Effector memory CD4-positive, alpha-beta T cell (primary cell): ENCODE measurements at regions not wholly inside any gene's neighbourhood (a gene's known extent, or its start where the extent isn't known, plus 50 kb on each side); places are given as distances from the start of the nearest gene placed in this dataset.

Experiments
- DNase-seq, 3 donors: peaks; one replicate each; pipeline ENCODE4 v3.0.0-alpha.2; 2020
- H3K27ac ChIP-seq: 2 replicates; pipeline ENCODE4 v1.7.0; 2013; ENCODE audit warnings: mild to moderate bottlenecking, low read length, moderate library complexity; ENCODE audit not compliant: insufficient read depth, poor library complexity, severe bottlenecking
- H3K27me3 ChIP-seq: replicated peaks from 2 replicates; pipeline ENCODE4 v1.7.0; 2013; ENCODE audit warnings: mild to moderate bottlenecking, low read length; ENCODE audit not compliant: insufficient read depth, control insufficient read depth, poor library complexity, severe bottlenecking
- H3K36me3 ChIP-seq: 2 replicates; pipeline ENCODE4 v1.7.0; 2013; ENCODE audit warnings: mild to moderate bottlenecking, low read length, moderate library complexity; ENCODE audit not compliant: control insufficient read depth, insufficient read depth
- H3K4me1 ChIP-seq: 2 replicates; pipeline ENCODE4 v1.7.0; 2013; ENCODE audit warnings: low read length, mild to moderate bottlenecking; ENCODE audit not compliant: control insufficient read depth, insufficient read depth, poor library complexity, severe bottlenecking
- H3K4me3 ChIP-seq: 2 replicates; pipeline ENCODE4 v1.7.0; 2013; ENCODE audit warnings: low read length, low read depth, mild to moderate bottlenecking; ENCODE audit not compliant: insufficient read depth, poor library complexity, severe bottlenecking
- H3K9me3 ChIP-seq: 2 replicates; pipeline ENCODE4 v1.7.0; 2013; ENCODE audit warnings: mild to moderate bottlenecking, low read length, moderate library complexity; ENCODE audit not compliant: control insufficient read depth

DNA sequence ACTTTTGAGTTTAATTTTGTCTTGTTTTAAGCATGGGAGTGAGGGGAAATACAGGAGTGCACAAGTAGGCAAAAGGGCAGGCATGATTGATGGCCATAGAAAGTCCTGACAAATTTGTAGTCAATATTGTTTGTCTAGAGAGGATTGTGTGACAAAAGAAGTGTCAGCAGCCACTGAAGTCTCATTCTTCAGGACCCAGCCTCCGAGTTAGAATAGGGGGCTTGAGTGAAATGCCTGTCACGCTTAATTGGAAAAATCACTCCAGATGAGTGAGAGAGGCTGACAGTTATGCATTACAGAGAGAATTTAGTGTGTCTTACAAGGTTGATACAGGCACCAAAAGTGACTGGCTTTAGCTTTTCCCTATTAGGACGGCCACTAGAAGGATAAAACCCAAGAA lies 81.9 kb upstream of the RPS23 start:
- H3K4me3 ChIP-seq, result no peak overlapping the region
- DNase-seq, result no peak

DNA sequence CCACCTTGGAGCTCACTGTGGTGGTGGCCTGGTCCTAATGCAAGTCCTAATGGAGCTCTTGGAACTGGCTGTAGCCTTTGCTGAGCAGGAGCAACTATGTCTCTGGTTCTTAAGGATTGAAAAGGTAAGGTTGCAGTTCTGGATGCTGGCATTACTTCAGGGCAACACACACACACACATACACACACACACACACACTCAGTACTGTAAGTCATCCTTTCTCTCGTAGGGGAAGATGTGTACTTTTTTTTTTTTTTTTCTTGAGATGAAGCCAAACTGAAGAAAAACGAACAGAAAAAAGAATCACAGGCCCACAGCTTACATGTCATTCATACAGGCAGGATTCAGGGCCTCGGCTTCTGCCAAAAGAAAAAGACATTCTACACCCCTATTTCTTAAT lies 81.1 kb upstream of the RPS23 start:
- no peak overlapping the region for H3K4me3 ChIP-seq
- H3K4me1 ChIP-seq, result peaks cover 11% of the 10 kb centered on the region
- no peak overlapping the region for H3K27ac ChIP-seq
- DNase-seq, result no peak
- no peaks in the 10 kb centered on the region for H3K27me3 ChIP-seq
- no peaks in the 10 kb centered on the region for H3K36me3 ChIP-seq
- no peaks in the 10 kb centered on the region for H3K9me3 ChIP-seq

More for the DNA sequence above, 81.9 kb upstream of the RPS23 start:
- Histone ChIP-seq H3K9me3 (no peaks in the 10 kb centered on the region), H3K27ac (no peak overlapping the region), H3K27me3 (no peaks in the 10 kb centered on the region), H3K36me3 (no peaks in the 10 kb centered on the region), H3K4me1 (peaks cover 11% of the 10 kb centered on the region)

DNA sequence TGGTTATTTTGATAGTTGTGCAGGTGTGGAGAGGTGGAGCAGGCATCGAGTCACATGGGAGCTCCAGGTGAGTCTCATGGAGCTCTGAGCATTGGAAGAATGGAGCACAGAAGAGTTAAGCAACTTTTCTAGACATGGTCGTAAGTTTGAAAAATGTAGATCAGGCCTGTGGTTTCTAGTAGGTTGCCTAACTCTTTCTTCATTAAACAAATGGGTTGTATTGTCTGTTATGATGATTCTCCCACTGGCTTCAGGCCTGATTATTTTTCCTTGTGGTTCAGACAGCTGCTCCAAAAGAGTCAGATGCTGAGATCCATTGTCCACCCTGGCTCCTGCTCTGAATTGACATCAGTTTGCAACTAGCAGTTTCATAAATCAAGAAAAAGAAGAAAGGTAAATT lies 80.3 kb upstream of the RPS23 start:
- Histone ChIP-seq H3K4me3 (no peak overlapping the region), H3K9me3 (no peaks in the 10 kb centered on the region), H3K36me3 (no peaks in the 10 kb centered on the region), H3K27ac (peak overlapping the region; percentile 76), H3K4me1 (peaks cover 11% of the 10 kb centered on the region), H3K27me3 (no peaks in the 10 kb centered on the region)
- no peak for DNase-seq

DNA sequence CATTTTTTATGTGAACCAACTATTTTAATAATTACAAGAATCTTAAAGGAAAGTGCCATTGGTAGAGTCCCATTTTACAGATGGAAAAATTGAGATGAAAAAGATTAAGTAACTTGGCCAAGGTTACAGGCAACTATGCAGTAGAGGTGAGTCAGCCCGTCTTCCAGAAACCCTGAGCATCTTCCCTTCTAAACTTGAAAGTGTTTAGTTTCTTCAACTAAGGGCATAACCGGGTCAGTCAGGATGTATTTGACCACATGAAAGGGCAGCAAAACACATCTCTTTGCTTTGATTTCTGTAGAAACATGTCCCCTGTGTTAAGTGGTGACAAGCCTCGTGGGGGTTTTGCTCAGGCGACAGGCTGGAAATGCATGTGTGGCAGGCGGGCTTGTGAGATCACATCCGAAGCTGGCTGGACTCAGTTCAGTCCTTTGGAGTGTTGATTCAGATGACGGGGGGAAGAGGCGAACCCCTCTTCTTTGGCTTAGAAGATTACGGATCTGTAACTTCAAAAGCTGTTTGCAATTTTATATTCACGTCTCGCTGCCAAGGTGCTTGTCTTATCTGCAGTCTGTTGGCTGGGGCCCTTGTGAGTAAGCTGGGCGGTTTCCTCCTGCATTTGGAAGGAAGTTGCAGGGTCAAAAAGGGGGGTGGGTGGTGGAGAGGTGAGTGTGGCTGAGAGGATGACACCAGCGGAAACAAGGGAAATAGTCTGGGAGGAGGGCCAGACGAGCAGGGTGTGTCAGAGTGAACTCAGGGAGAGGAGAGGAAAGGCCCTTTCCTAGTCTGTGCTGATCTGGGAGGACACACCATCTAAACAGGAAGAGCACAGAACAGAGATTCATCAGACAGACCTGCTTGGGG lies 78.9 kb upstream of the RPS23 start:
- H3K4me1 ChIP-seq, result peaks cover 8% of the 10 kb centered on the region
- no peaks in the 10 kb centered on the region for H3K36me3 ChIP-seq
- DNase-seq, result peak; percentile 66 to 79 (median 74)
- no peaks in the 10 kb centered on the region for H3K27me3 ChIP-seq
- peak overlapping the region; percentile 19 for H3K4me3 ChIP-seq
- peak overlapping the region; percentile 76 for H3K27ac ChIP-seq
- H3K9me3 ChIP-seq, result no peaks in the 10 kb centered on the region

DNA sequence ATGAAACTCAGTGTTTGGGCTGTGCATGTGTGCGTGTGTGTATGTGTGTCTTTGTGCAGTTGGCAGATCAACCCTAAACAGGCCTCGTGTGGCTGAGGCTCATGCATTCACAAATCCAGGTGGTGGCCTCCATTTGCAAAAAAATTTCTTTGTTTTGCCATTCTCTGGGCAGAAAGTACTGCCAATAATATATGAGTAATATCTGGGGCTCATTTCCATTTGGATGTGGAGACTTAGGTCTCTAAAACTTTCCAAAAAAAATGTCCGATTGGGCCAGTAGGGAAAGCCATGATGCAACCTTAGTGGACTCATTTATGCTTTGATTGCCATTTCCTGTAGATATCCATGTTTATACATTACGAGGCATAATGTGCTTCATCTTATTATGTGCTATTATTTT lies 77.9 kb upstream of the RPS23 start:
- Histone ChIP-seq H3K4me3 (no peak overlapping the region), H3K4me1 (peaks cover 8% of the 10 kb centered on the region), H3K27ac (no peak overlapping the region), H3K27me3 (no peaks in the 10 kb centered on the region), H3K36me3 (no peaks in the 10 kb centered on the region), H3K9me3 (no peaks in the 10 kb centered on the region)
- DNase-seq, result no peak

DNA sequence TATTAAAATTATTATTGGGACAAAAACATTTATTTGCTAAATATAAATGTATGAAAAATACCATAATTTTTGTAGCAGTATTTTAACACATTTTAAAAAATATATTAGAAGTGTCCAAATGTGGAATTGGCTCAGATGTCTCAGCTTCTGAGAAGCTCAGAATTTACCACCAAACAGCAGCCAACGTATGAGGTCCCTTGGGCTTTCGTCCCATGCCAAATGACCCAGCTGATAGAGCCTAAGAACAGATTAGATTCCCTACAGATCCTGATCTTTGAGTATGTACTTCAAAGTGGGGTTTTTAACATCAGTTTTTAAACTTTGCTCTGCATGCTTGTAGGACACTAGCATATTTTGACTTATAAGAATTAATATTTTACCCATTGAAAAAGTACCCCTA lies 77.3 kb upstream of the RPS23 start:
- no peak overlapping the region for H3K27ac ChIP-seq
- peaks cover 8% of the 10 kb centered on the region for H3K4me1 ChIP-seq
- H3K36me3 ChIP-seq, result no peaks in the 10 kb centered on the region
- H3K27me3 ChIP-seq, result no peaks in the 10 kb centered on the region
- H3K4me3 ChIP-seq, result no peak overlapping the region
- no peak for DNase-seq
- H3K9me3 ChIP-seq, result no peaks in the 10 kb centered on the region

DNA sequence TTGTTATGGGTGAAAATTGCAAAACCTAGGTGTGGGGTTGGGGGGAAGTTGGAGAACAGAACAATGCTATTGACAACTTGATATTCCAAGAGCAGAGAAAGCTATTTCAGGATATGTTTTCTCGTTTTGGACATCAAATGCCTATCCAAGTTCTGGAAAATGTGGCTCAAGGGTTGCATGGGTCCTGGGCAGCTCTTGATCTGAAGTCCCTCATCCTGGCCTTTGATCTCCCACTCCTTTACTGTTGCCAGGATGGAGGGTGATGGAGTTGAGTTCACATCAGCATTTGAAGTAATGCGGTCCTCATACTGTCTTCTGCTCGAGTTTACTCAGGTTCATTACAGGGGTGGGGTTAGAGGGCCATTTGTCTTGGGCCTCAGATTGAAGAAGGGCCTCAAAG lies 76.9 kb upstream of the RPS23 start:
- Histone ChIP-seq H3K4me1 (peaks cover 8% of the 10 kb centered on the region), H3K9me3 (no peaks in the 10 kb centered on the region), H3K36me3 (no peaks in the 10 kb centered on the region), H3K27ac (no peak overlapping the region), H3K27me3 (no peaks in the 10 kb centered on the region), H3K4me3 (no peak overlapping the region)
- DNase-seq, result no peak

DNA sequence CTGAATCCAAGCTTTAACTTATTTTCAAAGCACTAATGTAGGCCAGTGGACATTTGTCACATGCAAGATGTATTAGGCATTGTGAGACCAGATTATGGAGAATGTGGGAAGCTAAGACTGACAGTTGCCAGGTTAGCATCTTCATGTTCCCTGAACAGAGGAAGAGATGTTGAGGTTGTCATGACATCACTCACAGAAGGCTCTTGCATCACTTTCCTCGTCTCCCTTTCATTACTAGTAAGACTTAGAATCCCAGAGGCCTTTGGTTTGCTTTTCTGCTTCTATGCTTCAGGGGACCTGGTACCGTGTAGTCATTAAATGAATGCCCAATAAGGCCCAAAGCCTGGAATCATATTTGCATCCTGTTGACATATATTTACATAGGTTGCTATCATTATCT lies 76.4 kb upstream of the RPS23 start:
- H3K36me3 ChIP-seq, result no peaks in the 10 kb centered on the region
- no peaks in the 10 kb centered on the region for H3K9me3 ChIP-seq
- H3K27ac ChIP-seq, result no peak overlapping the region
- H3K27me3 ChIP-seq, result no peaks in the 10 kb centered on the region
- no peak overlapping the region for H3K4me3 ChIP-seq
- peaks cover 8% of the 10 kb centered on the region for H3K4me1 ChIP-seq
- DNase-seq, result no peak

DNA sequence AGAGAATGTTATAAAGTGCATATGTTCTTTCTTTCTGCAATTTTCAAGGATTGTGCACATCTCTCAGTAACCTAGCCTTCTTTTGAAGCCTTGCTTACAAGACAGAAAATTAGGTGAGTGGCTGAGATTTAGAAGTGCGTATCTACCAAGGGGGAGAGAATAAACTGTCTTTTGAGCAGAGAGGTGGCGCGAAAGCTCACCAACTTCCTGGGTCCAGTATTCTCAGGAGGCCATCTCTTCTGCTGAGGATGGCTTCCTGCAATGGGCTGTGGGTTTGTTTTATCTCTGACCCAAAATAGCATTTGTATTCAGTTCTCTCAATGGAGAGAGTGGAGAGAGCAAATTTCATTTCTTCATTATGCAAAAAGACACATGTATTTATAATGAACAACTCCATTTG lies 75.4 kb upstream of the RPS23 start:
- H3K4me1 ChIP-seq, result peaks cover 8% of the 10 kb centered on the region

DNA sequence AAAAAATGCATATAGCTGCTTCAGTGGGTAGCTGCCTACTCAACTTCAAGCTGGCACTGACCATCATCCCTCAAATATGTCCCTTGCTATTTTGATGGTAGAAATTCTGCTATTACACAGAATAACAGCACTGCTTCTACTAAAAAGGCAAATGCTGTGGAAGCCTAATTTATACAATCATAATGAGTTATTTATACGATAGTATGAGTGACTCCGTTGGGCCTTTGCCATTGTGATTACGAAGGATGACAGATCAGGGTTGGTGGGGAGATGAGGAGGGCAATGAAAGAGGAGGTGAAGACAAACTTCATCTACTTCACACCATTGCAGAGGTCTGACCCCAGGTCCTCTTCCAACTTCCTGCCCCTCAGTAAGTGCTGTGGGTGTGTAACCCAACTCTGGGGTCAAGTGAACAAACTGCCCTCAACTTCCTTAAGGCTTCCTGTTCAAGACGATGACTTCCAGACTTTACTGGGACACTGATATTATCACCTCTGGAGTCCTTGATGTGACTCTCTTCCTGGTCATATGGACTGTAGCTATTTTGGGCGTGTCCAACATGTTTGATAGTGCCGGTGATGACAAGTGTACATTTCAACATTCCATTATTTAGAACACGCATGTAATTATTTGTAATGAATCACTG lies 74.1 kb upstream of the RPS23 start:
- no peaks in the 10 kb centered on the region for H3K36me3 ChIP-seq
- H3K27me3 ChIP-seq, result no peaks in the 10 kb centered on the region
- DNase-seq, result no peak
- no peaks in the 10 kb centered on the region for H3K9me3 ChIP-seq
- no peak overlapping the region for H3K4me3 ChIP-seq
- no peaks in the 10 kb centered on the region for H3K4me1 ChIP-seq
- no peak overlapping the region for H3K27ac ChIP-seq

More for the DNA sequence above, 75.4 kb upstream of the RPS23 start:
- no peak for DNase-seq
- H3K27me3 ChIP-seq, result no peaks in the 10 kb centered on the region
- no peak overlapping the region for H3K4me3 ChIP-seq
- no peaks in the 10 kb centered on the region for H3K9me3 ChIP-seq
- H3K27ac ChIP-seq, result no peak overlapping the region
- no peaks in the 10 kb centered on the region for H3K36me3 ChIP-seq
